ENCODE measurements at regions not wholly inside any gene's neighbourhood (a gene's known extent, or its start where the extent isn't known, plus 50 kb on each side); places are given as distances from the start of the nearest gene placed in this dataset.
A peak's percentile ranks its signal among the peaks of the same experiment; 100 is the strongest.
"Not testable (repeated sequence)": the region's sequence is repeated elsewhere in the genome, so short reads cannot be mapped to it uniquely, and the experiment has no call there.

GRCh38 chr4:125620066-125620860, 305.5 kb downstream of the FAT4 start:
- peak; percentile 3 for DNase-seq

GRCh38 chr4:125624951-125625350, 310.2 kb downstream of the FAT4 start:
- DNase-seq: no peak

GRCh38 chr4:125626946-125627345, 312.2 kb downstream of the FAT4 start:
- DNase-seq: no peak

- no peak for DNase-seq
Measured at GRCh38 chr4:125639182-125639621, 324.4 kb downstream of the FAT4 start.

- DNase-seq: no peak
Measured at GRCh38 chr4:125641611-125642010, 326.9 kb downstream of the FAT4 start.

- no peak for DNase-seq
Measured at GRCh38 chr4:125642645-125643044, 327.9 kb downstream of the FAT4 start.

GRCh38 chr4:125649452-125649851, 334.7 kb downstream of the FAT4 start:
- no peak for DNase-seq

- no peak for DNase-seq
Measured at GRCh38 chr4:125650557-125650956, 335.8 kb downstream of the FAT4 start.

- not testable (repeated sequence) for DNase-seq
Measured at GRCh38 chr4:125651707-125652357, 337.1 kb downstream of the FAT4 start.

- no peak for DNase-seq
Measured at GRCh38 chr4:125658773-125659172, 344.0 kb downstream of the FAT4 start.

GRCh38 chr4:125663896-125664767, 349.4 kb downstream of the FAT4 start:
- DNase-seq: no peak

GRCh38 chr4:125666635-125667034, 351.9 kb downstream of the FAT4 start:
- DNase-seq: no peak

- DNase-seq: no peak
Measured at GRCh38 chr4:125676156-125676555, 361.4 kb downstream of the FAT4 start.

- DNase-seq: no peak
Measured at GRCh38 chr4:125676583-125676982, 361.8 kb downstream of the FAT4 start.

GRCh38 chr4:125677665-125678307, 363.0 kb downstream of the FAT4 start:
- DNase-seq: no peak

GRCh38 chr4:125679989-125680388, 365.2 kb downstream of the FAT4 start:
- no peak for DNase-seq

- no peak for DNase-seq
Measured at GRCh38 chr4:125681240-125681639, 366.5 kb downstream of the FAT4 start.

GRCh38 chr4:125682730-125683129, 368.0 kb downstream of the FAT4 start:
- DNase-seq: no peak

GRCh38 chr4:125688841-125689240, 374.1 kb downstream of the FAT4 start:
- no peak for DNase-seq

- no peak for DNase-seq
Measured at GRCh38 chr4:125689805-125690204, 375.1 kb downstream of the FAT4 start.

GRCh38 chr4:125693228-125693627, 378.5 kb downstream of the FAT4 start:
- DNase-seq: no peak

GRCh38 chr4:125702406-125702805, 387.7 kb downstream of the FAT4 start:
- DNase-seq: no peak

- DNase-seq: peak; percentile 15
Measured at GRCh38 chr4:125703443-125703842, 388.7 kb downstream of the FAT4 start.
